ENCODE measurements at regions not wholly inside any gene's neighbourhood (a gene's known extent, or its start where the extent isn't known, plus 50 kb on each side); places are given as distances from the start of the nearest gene placed in this dataset.

- Histone ChIP-seq H3K4me1 (no peaks in the 10 kb centered on the region), H3K27me3 (replicated peaks; ENCODE audit: control insufficient read depth, insufficient read depth, low read length) (no peaks in the 10 kb centered on the region), H3K4me3 (ENCODE audit: low read depth, low read length) (no peak overlapping the region), H3K9me3 (no peaks in the 10 kb centered on the region), H3K36me3 (ENCODE audit: control insufficient read depth, insufficient read depth, low read length) (no peaks in the 10 kb centered on the region)
- Mint-ChIP-seq H3K9me3 (ENCODE audit: unreplicated experiment) (no peaks in the 10 kb centered on the region), H3K4me3 (ENCODE audit: unreplicated experiment) (no peak overlapping the region), H3K27ac (ENCODE audit: unreplicated experiment) (no peak overlapping the region), H3K36me3 (ENCODE audit: insufficient read depth, unreplicated experiment) (no peaks in the 10 kb centered on the region), H3K27me3 (ENCODE audit: insufficient read depth, unreplicated experiment) (no peaks in the 10 kb centered on the region), H3K4me1 (ENCODE audit: low read depth, unreplicated experiment) (no peaks in the 10 kb centered on the region)
- DNase-seq = no peak
- BruUV-seq (replicated peaks) = no TSS peak
- ChIA-PET CTCF (no interaction called here), POLR2A (no interaction called here)
- no peak for TF ChIP-seq CTCF (IDR thresholded peaks at IDR 0.05; ENCODE audit: insufficient read depth in 1 of 2, low read depth in 1 of 2, low read length in 1 of 2, severe bottlenecking in 1 of 2, unreplicated experiment in 1 of 2)
- intact Hi-C loops (cut with micrococcal nuclease; ENCODE audit: unreplicated experiment) = no loop called here
Observed at GRCh38 chr6:77136086-77136485, 327.2 kb downstream of the HTR1B start.

GRCh38 chr6:77133031-77133430 is 330.3 kb downstream of the HTR1B start:
- H3K27ac Mint-ChIP-seq (ENCODE audit: unreplicated experiment) = no peak overlapping the region
- H3K27me3 Mint-ChIP-seq (ENCODE audit: insufficient read depth, unreplicated experiment) = no peaks in the 10 kb centered on the region

GRCh38 chr6:77131426-77131825 is 331.9 kb downstream of the HTR1B start:
- no peaks in the 10 kb centered on the region for H3K36me3 ChIP-seq (ENCODE audit: control insufficient read depth, insufficient read depth, low read length)
- H3K4me3 Mint-ChIP-seq (ENCODE audit: unreplicated experiment) = no peak overlapping the region
- TF ChIP-seq CTCF (IDR thresholded peaks at IDR 0.05; ENCODE audit: insufficient read depth in 1 of 2, low read depth in 1 of 2, low read length in 1 of 2, severe bottlenecking in 1 of 2, unreplicated experiment in 1 of 2) = no peak
- no peaks in the 10 kb centered on the region for H3K27me3 Mint-ChIP-seq (ENCODE audit: insufficient read depth, unreplicated experiment)
- no peak for DNase-seq
- H3K27me3 ChIP-seq (replicated peaks; ENCODE audit: control insufficient read depth, insufficient read depth, low read length) = no peaks in the 10 kb centered on the region
- no peaks in the 10 kb centered on the region for H3K9me3 Mint-ChIP-seq (ENCODE audit: unreplicated experiment)
- H3K4me3 ChIP-seq (ENCODE audit: low read depth, low read length) = no peak overlapping the region
- BruUV-seq (replicated peaks) = no TSS peak
- H3K9me3 ChIP-seq = no peaks in the 10 kb centered on the region
- no peaks in the 10 kb centered on the region for H3K4me1 Mint-ChIP-seq (ENCODE audit: low read depth, unreplicated experiment)
- POLR2A ChIA-PET = no interaction called here
- no peaks in the 10 kb centered on the region for H3K4me1 ChIP-seq
- no peak overlapping the region for H3K27ac Mint-ChIP-seq (ENCODE audit: unreplicated experiment)
- intact Hi-C loops (cut with micrococcal nuclease; ENCODE audit: unreplicated experiment) = no loop called here
- CTCF ChIA-PET = no interaction called here
- no peaks in the 10 kb centered on the region for H3K36me3 Mint-ChIP-seq (ENCODE audit: insufficient read depth, unreplicated experiment)

More at GRCh38 chr6:77133031-77133430, 330.3 kb downstream of the HTR1B start:
- H3K9me3 ChIP-seq = no peaks in the 10 kb centered on the region
- DNase-seq = no peak
- H3K27me3 ChIP-seq (replicated peaks; ENCODE audit: control insufficient read depth, insufficient read depth, low read length) = no peaks in the 10 kb centered on the region
- Mint-ChIP-seq H3K4me3 (ENCODE audit: unreplicated experiment) (no peak overlapping the region), H3K4me1 (ENCODE audit: low read depth, unreplicated experiment) (no peaks in the 10 kb centered on the region), H3K9me3 (ENCODE audit: unreplicated experiment) (no peaks in the 10 kb centered on the region), H3K36me3 (ENCODE audit: insufficient read depth, unreplicated experiment) (no peaks in the 10 kb centered on the region)
- no TSS peak for BruUV-seq (replicated peaks)
- CTCF ChIA-PET = no interaction called here
- no peaks in the 10 kb centered on the region for H3K4me1 ChIP-seq
- H3K4me3 ChIP-seq (ENCODE audit: low read depth, low read length) = no peak overlapping the region
- H3K36me3 ChIP-seq (ENCODE audit: control insufficient read depth, insufficient read depth, low read length) = no peaks in the 10 kb centered on the region
- intact Hi-C loops (cut with micrococcal nuclease; ENCODE audit: unreplicated experiment) = no loop called here
- POLR2A ChIA-PET = no interaction called here
- TF ChIP-seq CTCF (IDR thresholded peaks at IDR 0.05; ENCODE audit: insufficient read depth in 1 of 2, low read depth in 1 of 2, low read length in 1 of 2, severe bottlenecking in 1 of 2, unreplicated experiment in 1 of 2) = no peak
